ENCODE measurements at regions not wholly inside any gene's neighbourhood (a gene's known extent, or its start where the extent isn't known, plus 50 kb on each side); places are given as distances from the start of the nearest gene placed in this dataset.
A peak's percentile ranks its signal among the peaks of the same experiment; 100 is the strongest.
"Not testable (repeated sequence)": the region's sequence is repeated elsewhere in the genome, so short reads cannot be mapped to it uniquely, and the experiment has no call there.

DNA sequence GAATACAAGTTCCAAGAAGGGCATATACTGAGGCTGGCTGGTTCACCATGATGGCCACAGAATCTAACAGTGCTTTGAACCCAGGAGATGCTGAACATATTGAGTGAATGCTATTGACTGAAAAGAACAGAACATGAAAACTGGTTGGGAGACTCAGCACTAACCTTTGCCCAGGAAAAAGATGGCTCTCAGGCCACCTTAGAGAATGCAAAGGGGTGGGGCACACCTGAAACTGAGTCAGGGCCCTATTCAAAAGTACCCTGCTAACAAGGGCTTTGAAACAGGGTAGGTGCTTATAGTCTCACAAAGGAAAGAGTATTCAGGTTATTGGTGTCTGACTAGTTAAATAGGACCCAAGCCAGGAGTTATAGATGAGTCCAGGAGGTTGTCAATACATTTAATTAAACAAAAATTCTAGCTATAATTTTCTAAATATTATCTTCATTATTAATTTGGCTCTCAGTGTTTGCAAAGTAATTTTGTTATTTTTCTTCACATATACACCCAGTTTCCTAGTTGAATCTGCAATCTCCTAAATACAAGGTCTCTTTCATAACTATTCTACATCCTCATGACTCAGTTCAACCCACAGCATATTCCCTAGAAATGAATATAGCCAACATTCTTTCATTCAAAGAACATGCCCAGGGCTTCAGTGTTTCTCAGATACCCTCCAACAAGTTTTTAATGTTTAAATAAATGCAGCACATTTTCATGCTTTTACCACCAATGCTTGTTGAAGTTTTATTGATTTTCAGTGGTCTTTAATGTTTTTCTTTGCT is 144.2 kb upstream of the RAPGEF2 start:
- H3K4me3 Mint-ChIP-seq = no peak overlapping the region
- H3K36me3 Mint-ChIP-seq (ENCODE audit: low read depth) = no peaks in the 10 kb centered on the region
- no peaks in the 10 kb centered on the region for H3K4me1 Mint-ChIP-seq
- H3K27ac Mint-ChIP-seq = no peak overlapping the region
- no peaks in the 10 kb centered on the region for H3K27me3 Mint-ChIP-seq (ENCODE audit: low read depth)
- TF ChIP-seq CTCF (IDR thresholded peaks at IDR 0.05; ENCODE audit: unreplicated experiment in 3 of 3) = no peak
- H3K9me3 Mint-ChIP-seq = peaks cover 4% of the 10 kb centered on the region

GRCh38 chr4:158962393-158962792 is 140.5 kb upstream of the RAPGEF2 start:
- TF ChIP-seq CTCF (IDR thresholded peaks at IDR 0.05; ENCODE audit: unreplicated experiment in 3 of 3) = no peak
- Mint-ChIP-seq H3K27ac (no peak overlapping the region), H3K9me3 (no peaks in the 10 kb centered on the region), H3K4me1 (peaks cover 7% of the 10 kb centered on the region), H3K36me3 (ENCODE audit: low read depth) (no peaks in the 10 kb centered on the region), H3K4me3 (no peak overlapping the region), H3K27me3 (ENCODE audit: low read depth) (no peaks in the 10 kb centered on the region)

GRCh38 chr4:158963282-158963681 is 139.6 kb upstream of the RAPGEF2 start:
- not testable (repeated sequence) for H3K36me3 Mint-ChIP-seq (ENCODE audit: low read depth); H3K27me3 Mint-ChIP-seq (ENCODE audit: low read depth); H3K4me3 Mint-ChIP-seq; H3K4me1 Mint-ChIP-seq; H3K9me3 Mint-ChIP-seq; H3K27ac Mint-ChIP-seq

DNA sequence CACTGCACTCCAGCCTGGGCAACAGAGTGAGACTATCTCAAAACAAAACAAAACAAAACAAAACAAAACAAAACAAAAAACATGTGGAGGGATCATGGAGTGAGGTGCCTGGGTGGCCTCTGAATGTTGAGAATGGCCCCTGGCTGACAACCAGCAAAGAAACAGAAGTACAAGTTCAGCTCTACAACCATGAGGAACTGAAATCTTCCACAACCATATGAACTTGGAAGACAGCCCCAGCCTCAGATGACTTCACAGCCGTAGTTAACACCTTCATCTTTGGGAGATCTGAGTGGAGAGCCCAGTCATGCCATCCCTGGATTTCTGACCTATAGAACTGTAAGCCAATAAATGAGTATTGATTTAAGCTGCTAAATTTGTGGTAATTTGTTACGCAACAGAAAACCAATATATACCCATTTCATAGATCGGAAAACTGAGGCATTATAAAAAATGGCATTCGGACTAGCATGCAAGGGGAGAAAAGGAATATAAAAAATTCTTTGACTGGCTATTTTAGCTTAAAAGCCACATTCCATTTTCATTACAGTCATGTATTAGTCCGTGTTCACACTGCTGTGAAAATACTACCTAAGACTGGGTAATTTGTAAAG is 138.7 kb upstream of the RAPGEF2 start:
- Mint-ChIP-seq H3K27me3 (ENCODE audit: low read depth) (no peaks in the 10 kb centered on the region), H3K9me3 (no peaks in the 10 kb centered on the region), H3K36me3 (ENCODE audit: low read depth) (no peaks in the 10 kb centered on the region), H3K4me3 (no peak overlapping the region), H3K27ac (no peak overlapping the region), H3K4me1 (peaks cover 7% of the 10 kb centered on the region)
- no peak for TF ChIP-seq CTCF (IDR thresholded peaks at IDR 0.05; ENCODE audit: unreplicated experiment in 3 of 3)

GRCh38 chr4:158964728-158965124 is 138.2 kb upstream of the RAPGEF2 start:
- no peak overlapping the region for H3K27ac Mint-ChIP-seq
- H3K4me3 Mint-ChIP-seq = no peak overlapping the region
- no peaks in the 10 kb centered on the region for H3K9me3 Mint-ChIP-seq
- H3K36me3 Mint-ChIP-seq (ENCODE audit: low read depth) = no peaks in the 10 kb centered on the region
- TF ChIP-seq CTCF (IDR thresholded peaks at IDR 0.05; ENCODE audit: unreplicated experiment in 3 of 3) = no peak
- peaks cover 7% of the 10 kb centered on the region for H3K4me1 Mint-ChIP-seq
- H3K27me3 Mint-ChIP-seq (ENCODE audit: low read depth) = no peaks in the 10 kb centered on the region

GRCh38 chr4:158965226-158965625 is 137.7 kb upstream of the RAPGEF2 start:
- no peaks in the 10 kb centered on the region for H3K36me3 Mint-ChIP-seq (ENCODE audit: low read depth)
- peaks cover 7% of the 10 kb centered on the region for H3K4me1 Mint-ChIP-seq
- H3K9me3 Mint-ChIP-seq = no peaks in the 10 kb centered on the region
- no peak for TF ChIP-seq CTCF (IDR thresholded peaks at IDR 0.05; ENCODE audit: unreplicated experiment in 3 of 3)
- no peaks in the 10 kb centered on the region for H3K27me3 Mint-ChIP-seq (ENCODE audit: low read depth)
- H3K27ac Mint-ChIP-seq = peak overlapping the region in 1 of 3 experiments; percentile 69
- H3K4me3 Mint-ChIP-seq = no peak overlapping the region
